Naive thymus-derived CD4-positive, alpha-beta T cell (primary cell): ENCODE measurements at regions not wholly inside any gene's neighbourhood (a gene's known extent, or its start where the extent isn't known, plus 50 kb on each side); places are given as distances from the start of the nearest gene placed in this dataset.
A peak's percentile ranks its signal among the peaks of the same experiment; 100 is the strongest.

ENCODE experiments used
- ATAC-seq: fragments of 150-1000 bp; cut with Tn5 transposase; 2 replicates; pipeline ENCODE4 v1.10.0; 2021; ENCODE audit warnings: mild to moderate bottlenecking, moderate library complexity
- CTCF ChIA-PET: fragments of 350-600 bp; sonication (Branson Sonifier 250); formaldehyde crosslinking; loops from one replicate; lab custom pipeline; 2021; ENCODE audit warnings: antibody characterized with exemption; lab: Charles Lee
- POLR2A ChIA-PET: fragments of 350-600 bp; sonication (Branson Sonifier 250); formaldehyde crosslinking; loops from one replicate; lab custom pipeline; 2021; ENCODE audit warnings: antibody characterized with exemption, inconsistent platforms; lab: Charles Lee
- DNase-seq, 9 donors: peaks; one replicate each; pipeline versions ENCODE4 v3.0.0 to v3.0.0-alpha.2; 2020 to 2022; ENCODE audit warnings: mixed read lengths in 1 of 9
- H3K27ac ChIP-seq: one replicate; pipeline ENCODE4 v1.7.0; 2013; ENCODE audit warnings: mild to moderate bottlenecking, low read depth, low read length, moderate library complexity
- H3K27me3 ChIP-seq, 2 donors: one replicate each; pipeline ENCODE4 v1.7.0; 2013; ENCODE audit warnings: low read length in 2 of 2, mild to moderate bottlenecking in 2 of 2, moderate library complexity in 2 of 2; ENCODE audit not compliant: control insufficient read depth in 2 of 2, insufficient read depth in 2 of 2
- H3K36me3 ChIP-seq, 3 experiments: 1 replicate in 2 of 3; 2 replicates in 1 of 3; pipeline ENCODE4 v1.7.0; 2013; ENCODE audit warnings: low read length in 3 of 3, mild to moderate bottlenecking in 3 of 3, moderate library complexity in 1 of 3; ENCODE audit not compliant: insufficient read depth in 3 of 3, control insufficient read depth in 2 of 3
- H3K4me1 ChIP-seq, 2 donors: one replicate each; pipeline ENCODE4 v1.7.0; 2013; ENCODE audit warnings: low read length in 2 of 2, mild to moderate bottlenecking in 2 of 2, moderate library complexity in 1 of 2; ENCODE audit not compliant: control insufficient read depth in 2 of 2, insufficient read depth in 2 of 2
- H3K4me3 ChIP-seq: 2 replicates; pipeline ENCODE4 v1.7.0; 2013; ENCODE audit warnings: mild to moderate bottlenecking, low read length
- H3K9me3 ChIP-seq, 3 experiments: 1 replicate in 2 of 3; 2 replicates in 1 of 3; pipeline ENCODE4 v1.7.0; 2013; ENCODE audit warnings: low read length in 3 of 3; ENCODE audit not compliant: control insufficient read depth in 2 of 3
- H3K27ac Mint-ChIP-seq, 9 donors: one replicate each; pipeline ENCODE4 v1.8.0; 2020 to 2022; ENCODE audit warnings: mixed read lengths in 9 of 9, mild to moderate bottlenecking in 8 of 9, moderate library complexity in 5 of 9, inconsistent platforms in 2 of 9
- H3K27me3 Mint-ChIP-seq, 5 donors: one replicate each; pipeline ENCODE4 v1.8.0; 2021 to 2022; ENCODE audit warnings: mixed read lengths in 5 of 5, mild to moderate bottlenecking in 1 of 5
- H3K36me3 Mint-ChIP-seq, 5 donors: one replicate each; pipeline ENCODE4 v1.8.0; 2020 to 2022; ENCODE audit warnings: mixed read lengths in 5 of 5, mild to moderate bottlenecking in 3 of 5, inconsistent platforms in 1 of 5
- H3K4me1 Mint-ChIP-seq, 7 donors: one replicate each; pipeline ENCODE4 v1.8.0; 2020 to 2022; ENCODE audit warnings: mixed read lengths in 7 of 7, mild to moderate bottlenecking in 3 of 7, inconsistent platforms in 1 of 7
- H3K4me3 Mint-ChIP-seq, 10 donors: one replicate each; pipeline ENCODE4 v1.8.0; 2020 to 2022; ENCODE audit warnings: mild to moderate bottlenecking in 10 of 10, mixed read lengths in 10 of 10, moderate library complexity in 6 of 10, inconsistent platforms in 2 of 10
- H3K9me3 Mint-ChIP-seq, 11 donors: one replicate each; pipeline ENCODE4 v1.8.0; 2020 to 2022; ENCODE audit warnings: mixed read lengths in 11 of 11, mild to moderate bottlenecking in 4 of 11, inconsistent platforms in 1 of 11, moderate library complexity in 1 of 11
- intact Hi-C, 2 donors: fragments of 100-400 bp; cut with micrococcal nuclease; formaldehyde crosslinking; loops; one replicate each; pipeline ENCODE4 v1.15.1; 2023

DNA sequence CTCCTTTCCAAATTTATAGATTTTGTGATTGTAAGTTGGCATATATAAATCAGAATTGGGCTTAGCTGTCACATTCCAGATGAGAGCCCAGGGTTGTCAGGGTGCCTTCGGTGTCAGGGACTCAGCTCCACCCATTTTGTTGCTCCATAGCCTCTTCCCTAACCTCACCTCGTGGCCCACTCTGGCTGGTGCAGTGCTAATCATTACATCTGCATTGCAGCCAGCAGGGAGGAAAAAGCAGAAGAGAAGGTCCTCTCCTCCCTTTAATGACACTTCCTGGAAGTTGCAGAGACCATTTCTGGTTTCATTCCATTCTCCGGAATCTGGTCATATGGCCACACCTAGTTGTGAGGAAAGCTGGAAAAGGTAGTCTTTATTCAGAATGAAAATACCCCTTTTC lies 113.3 kb downstream of the CCT6B start:
- H3K27ac Mint-ChIP-seq: no peak overlapping the region
- H3K27me3 Mint-ChIP-seq: peaks cover 0 to 3% (median 0%) of the 10 kb centered on the region in 5 donors
- DNase-seq: no peak
- Histone ChIP-seq H3K36me3 (no peaks in the 10 kb centered on the region), H3K4me1 (peaks cover under 1 to 22% of the 10 kb centered on the region in 2 donors), H3K9me3 (no peaks in the 10 kb centered on the region), H3K27me3 (no peaks in the 10 kb centered on the region), H3K4me3 (no peak overlapping the region), H3K27ac (no peak overlapping the region)
- peaks cover 0 to 22% (median 3%) of the 10 kb centered on the region in 7 donors for H3K4me1 Mint-ChIP-seq
- CTCF ChIA-PET: no interaction called here
- H3K9me3 Mint-ChIP-seq: no peaks in the 10 kb centered on the region
- intact Hi-C loops: no loop called here
- POLR2A ChIA-PET: no interaction called here
- no peaks in the 10 kb centered on the region for H3K36me3 Mint-ChIP-seq
- ATAC-seq: no peak
- no peak overlapping the region for H3K4me3 Mint-ChIP-seq

DNA sequence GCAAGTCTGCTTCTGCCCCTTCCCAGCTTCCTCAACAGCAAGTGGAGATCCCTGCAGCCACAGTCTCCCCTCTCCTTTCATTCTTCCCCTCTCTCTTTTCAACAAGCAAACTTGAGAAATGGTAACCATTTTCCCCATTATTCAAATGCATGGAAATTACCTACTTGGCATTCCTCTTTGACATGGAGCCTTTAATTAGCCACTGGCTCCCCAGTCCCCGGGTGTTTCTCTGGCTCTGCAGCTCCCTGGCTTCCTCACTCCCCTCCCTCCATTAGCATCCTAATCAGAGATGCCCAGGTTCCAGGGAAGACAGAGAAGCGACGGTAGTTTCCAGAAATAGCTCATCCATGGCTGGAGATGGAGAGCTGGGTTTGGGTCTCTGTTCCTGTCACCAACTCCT lies 116.0 kb downstream of the CCT6B start:
- Mint-ChIP-seq H3K4me1 (peaks cover 0 to 35% (median 7%) of the 10 kb centered on the region in 7 donors), H3K4me3 (peak overlapping the region in 2 of 10 donors; percentile 16 to 24), H3K27ac (peak overlapping the region in 2 of 9 donors; percentile 33 to 39), H3K9me3 (peaks cover 0 to 3% (median 0%) of the 10 kb centered on the region in 11 donors), H3K36me3 (no peaks in the 10 kb centered on the region), H3K27me3 (peaks cover 0 to 3% (median 0%) of the 10 kb centered on the region in 5 donors)
- H3K27ac ChIP-seq: no peak overlapping the region
- no peaks in the 10 kb centered on the region for H3K36me3 ChIP-seq
- no peak overlapping the region for H3K4me3 ChIP-seq
- ChIA-PET CTCF (no interaction called here), POLR2A (interaction anchor here (0.7 kb wide), 1 partner anchor 942 kb away, joined by 3 read pairs; no protein-coding TSS in a partner anchor)
- intact Hi-C loops: no loop called here
- H3K4me1 ChIP-seq: peaks cover 4 to 48% of the 10 kb centered on the region in 2 donors
- no peak for DNase-seq
- no peak for ATAC-seq
- no peaks in the 10 kb centered on the region for H3K27me3 ChIP-seq
- no peaks in the 10 kb centered on the region for H3K9me3 ChIP-seq

DNA sequence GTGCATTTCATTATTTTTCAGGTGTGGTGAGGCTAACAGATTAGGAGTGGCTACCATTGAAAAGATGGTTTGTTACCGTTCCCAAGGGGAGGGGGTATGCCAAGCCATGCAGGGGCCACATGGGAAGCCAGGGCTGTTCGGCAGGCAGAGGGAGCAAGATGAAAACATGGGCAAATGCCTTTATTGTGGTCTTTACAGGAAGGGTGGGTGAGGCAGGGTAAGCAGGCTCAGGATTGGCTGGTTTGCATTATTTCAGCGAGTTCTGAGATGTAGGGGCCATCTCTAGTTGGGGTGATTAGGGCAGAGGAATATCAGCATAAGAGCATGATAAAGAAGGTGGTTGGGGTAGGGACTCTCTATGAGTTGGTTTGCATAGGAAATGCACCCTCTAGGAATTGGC lies 117.6 kb downstream of the CCT6B start:
- H3K4me1 ChIP-seq: peaks cover 4 to 51% of the 10 kb centered on the region in 2 donors
- no peak overlapping the region for H3K27ac ChIP-seq
- peaks cover 0 to 3% (median 0%) of the 10 kb centered on the region in 5 donors for H3K27me3 Mint-ChIP-seq
- no peak overlapping the region for H3K27ac Mint-ChIP-seq
- H3K9me3 ChIP-seq: no peaks in the 10 kb centered on the region
- no peak overlapping the region for H3K4me3 Mint-ChIP-seq
- no peaks in the 10 kb centered on the region for H3K36me3 Mint-ChIP-seq
- intact Hi-C loops: loop anchor here in 1 of 2 donors (5.0 kb wide), 1 partner anchor 206 kb away; no protein-coding TSS in a partner anchor
- peaks cover 0 to 33% (median 6%) of the 10 kb centered on the region in 7 donors for H3K4me1 Mint-ChIP-seq
- H3K4me3 ChIP-seq: no peak overlapping the region
- H3K27me3 ChIP-seq: no peaks in the 10 kb centered on the region
- no peaks in the 10 kb centered on the region for H3K36me3 ChIP-seq
- CTCF ChIA-PET: no interaction called here
- peaks cover 0 to 3% (median 0%) of the 10 kb centered on the region in 11 donors for H3K9me3 Mint-ChIP-seq
- DNase-seq: peak in 6 of 9 donors; percentile 18 to 38 (median 22)
- POLR2A ChIA-PET: interaction anchor here (0.6 kb wide), 1 partner anchor 135 kb away, joined by 5 read pairs; no protein-coding TSS in a partner anchor
- ATAC-seq: no peak

DNA sequence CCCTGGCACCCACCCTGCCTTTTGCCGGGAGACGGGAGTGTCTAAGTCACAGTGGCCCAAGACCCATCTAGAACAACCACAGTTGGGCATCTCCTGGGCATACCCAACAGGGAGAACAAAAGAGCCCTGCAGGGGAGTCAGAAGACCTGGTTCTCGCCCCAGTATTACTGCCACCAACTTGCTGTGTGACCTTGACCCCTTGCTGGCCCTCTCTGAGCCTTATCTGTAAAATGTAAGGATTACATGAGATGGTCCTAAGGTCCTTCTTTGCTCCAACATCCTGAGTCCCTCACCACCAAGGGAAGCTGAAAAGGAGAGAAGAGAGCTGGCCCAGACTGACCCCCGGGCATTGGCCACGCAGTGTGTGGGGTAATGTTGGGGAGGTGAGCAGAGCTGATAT lies 119.0 kb downstream of the CCT6B start:
- Mint-ChIP-seq H3K9me3 (peaks cover 0 to 3% (median 0%) of the 10 kb centered on the region in 11 donors), H3K36me3 (no peaks in the 10 kb centered on the region), H3K4me1 (peaks cover 0 to 25% (median 5%) of the 10 kb centered on the region in 7 donors), H3K27me3 (peaks cover 0 to 3% (median 0%) of the 10 kb centered on the region in 5 donors), H3K4me3 (peak overlapping the region in 5 of 10 donors; percentile 18 to 70 (median 44)), H3K27ac (peak overlapping the region in 4 of 9 donors; percentile 2 to 76 (median 36))
- no peak for DNase-seq
- intact Hi-C loops: loop anchor here in 1 of 2 donors (5.0 kb wide), 1 partner anchor 205 kb away; no protein-coding TSS in a partner anchor
- no peak for ATAC-seq
- Histone ChIP-seq H3K36me3 (no peaks in the 10 kb centered on the region), H3K4me1 (peaks cover 4 to 51% of the 10 kb centered on the region in 2 donors), H3K4me3 (no peak overlapping the region), H3K27me3 (no peaks in the 10 kb centered on the region), H3K9me3 (no peaks in the 10 kb centered on the region), H3K27ac (no peak overlapping the region)
- POLR2A ChIA-PET: interaction anchor here (0.7 kb wide), 1 partner anchor 277 kb away, joined by 3 read pairs; no protein-coding TSS in a partner anchor
- CTCF ChIA-PET: interaction anchor here (1.2 kb wide), 1 partner anchor 257 kb away, joined by 4 read pairs; no protein-coding TSS in a partner anchor

DNA sequence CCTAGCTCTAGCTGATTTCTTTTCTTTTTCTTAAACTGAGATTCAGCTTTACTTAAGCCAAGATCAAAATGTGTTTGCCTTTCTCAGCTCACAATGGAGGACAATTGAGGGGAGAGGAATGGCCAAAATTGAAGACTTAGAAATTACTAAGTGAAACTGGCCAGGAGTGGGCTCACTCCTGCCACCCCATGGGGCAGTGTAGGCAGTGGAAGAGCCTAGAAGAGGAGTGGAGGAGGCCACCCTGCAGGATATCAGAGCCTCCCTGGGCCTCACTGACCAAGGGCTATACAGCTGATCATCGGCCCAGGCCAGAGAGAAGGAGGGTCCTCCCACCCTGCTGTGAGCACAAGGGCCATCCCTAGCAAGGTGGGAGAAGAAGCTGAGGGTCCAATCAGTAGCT lies 119.8 kb downstream of the CCT6B start:
- Histone ChIP-seq H3K9me3 (no peaks in the 10 kb centered on the region), H3K4me3 (no peak overlapping the region), H3K27me3 (no peaks in the 10 kb centered on the region), H3K4me1 (peaks cover 4 to 51% of the 10 kb centered on the region in 2 donors), H3K36me3 (no peaks in the 10 kb centered on the region), H3K27ac (peak overlapping the region; percentile 30)
- Mint-ChIP-seq H3K27me3 (peaks cover 0 to 3% (median 0%) of the 10 kb centered on the region in 5 donors), H3K9me3 (peaks cover 0 to 3% (median 0%) of the 10 kb centered on the region in 11 donors), H3K36me3 (no peaks in the 10 kb centered on the region), H3K4me3 (peak overlapping the region in 6 of 10 donors; percentile 4 to 70 (median 44)), H3K4me1 (peaks cover 0 to 21% (median 6%) of the 10 kb centered on the region in 7 donors), H3K27ac (peak overlapping the region in 7 of 9 donors; percentile 81 to 94 (median 89))
- ATAC-seq (no peak), DNase-seq (no peak)
- intact Hi-C loops: loop anchor here in 1 of 2 donors (1.0 to 5.0 kb wide), 3 partner anchors 120 to 204 kb away; partner anchors contain the start of genes CCT6B, LIG3 and ZNF830
- ChIA-PET POLR2A (interaction anchor here (0.7 kb wide), 1 partner anchor 277 kb away, joined by 3 read pairs; no protein-coding TSS in a partner anchor), CTCF (interaction anchor here (1.2 kb wide), 1 partner anchor 256 kb away, joined by 4 read pairs; no protein-coding TSS in a partner anchor)

DNA sequence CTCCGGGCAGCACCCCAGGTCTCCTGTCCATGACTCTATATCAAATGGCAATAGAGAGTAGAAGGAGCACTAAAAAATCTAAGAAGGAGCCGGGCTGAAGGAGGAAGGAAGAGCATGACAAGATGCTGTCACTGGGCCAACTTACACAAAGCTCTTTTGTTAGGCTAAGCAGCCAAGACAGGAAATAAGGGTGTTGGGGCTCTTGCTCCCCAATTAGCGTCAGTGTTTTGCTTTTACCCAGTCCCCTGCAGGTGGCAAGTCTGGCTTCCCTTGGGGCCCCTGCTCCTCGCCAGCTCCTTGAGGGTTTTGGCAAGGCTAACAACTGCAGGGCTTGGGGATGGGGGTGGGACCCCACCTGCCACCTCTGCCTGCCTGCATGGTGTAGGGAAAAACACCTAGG lies 120.5 kb downstream of the CCT6B start:
- Histone ChIP-seq H3K36me3 (no peaks in the 10 kb centered on the region), H3K4me3 (peak overlapping the region; percentile 17), H3K4me1 (peaks cover 4 to 51% of the 10 kb centered on the region in 2 donors), H3K27ac (peak overlapping the region; percentile 30), H3K9me3 (no peaks in the 10 kb centered on the region), H3K27me3 (no peaks in the 10 kb centered on the region)
- Mint-ChIP-seq H3K27ac (peak overlapping the region in 7 of 9 donors; percentile 81 to 94 (median 89)), H3K9me3 (peaks cover 0 to 3% (median 0%) of the 10 kb centered on the region in 11 donors), H3K4me1 (peaks cover 0 to 21% (median 6%) of the 10 kb centered on the region in 7 donors), H3K36me3 (peaks cover 0 to 3% (median 0%) of the 10 kb centered on the region in 5 donors), H3K27me3 (peaks cover 0 to 6% (median 0%) of the 10 kb centered on the region in 5 donors), H3K4me3 (peak overlapping the region in 7 of 10 donors; percentile 22 to 70 (median 52))
- peak in 7 of 9 donors; percentile 25 to 64 (median 61) for DNase-seq
- CTCF ChIA-PET: interaction anchor here (0.6 to 1.2 kb wide), 4 partner anchors 9 to 255 kb away, joined by 3 to 4 read pairs (median 4); no protein-coding TSS in a partner anchor
- ATAC-seq: peak; percentile 61
- POLR2A ChIA-PET: interaction anchor here (1.0 kb wide), 2 partner anchors 9 to 121 kb away, joined by 3 read pairs; partner anchors contain the start of genes CCT6B and ZNF830
- intact Hi-C loops: loop anchor here in 1 of 2 donors (1.0 to 5.0 kb wide), 4 partner anchors 121 to 249 kb away; partner anchors contain the start of genes CCT6B, LIG3 and ZNF830
